ENCODE measurements at regions not wholly inside any gene's neighbourhood (a gene's known extent, or its start where the extent isn't known, plus 50 kb on each side); places are given as distances from the start of the nearest gene placed in this dataset.

- no peak for TF ChIP-seq CEBPB (IDR thresholded peaks at IDR 0.05; ENCODE audit: low read depth, low read length)
Observed at GRCh38 chr5:96050273-96050880, 88.7 kb upstream of the ELL2 start (continued).

Measured in H1 (cell line).